KMS-11 (cell line): ENCODE measurements at regions not wholly inside any gene's neighbourhood (a gene's known extent, or its start where the extent isn't known, plus 50 kb on each side); places are given as distances from the start of the nearest gene placed in this dataset.

Experiments used
- H2AFZ ChIP-seq: fragments of 200-600 bp; sonication (generic); 2 replicates; pipeline ENCODE4 v1.6.1; 2016; ENCODE audit warnings: antibody characterized with exemption, mixed run types, low read depth
- H3K27ac ChIP-seq: fragments of 200-600 bp; sonication (generic); 2 replicates; pipeline ENCODE4 v1.6.1; 2016; ENCODE audit warnings: mild to moderate bottlenecking, mixed run types
- H3K27me3 ChIP-seq: fragments of 200-600 bp; sonication (generic); 2 replicates; pipeline ENCODE4 v1.6.1; 2017; ENCODE audit warnings: mild to moderate bottlenecking, low read depth, mixed run types, moderate library complexity; ENCODE audit not compliant: insufficient read depth
- H3K36me3 ChIP-seq: fragments of 200-600 bp; sonication (generic); 2 replicates; pipeline ENCODE4 v1.6.1; 2017; ENCODE audit warnings: mild to moderate bottlenecking, mixed run types; ENCODE audit not compliant: insufficient read depth
- H3K4me1 ChIP-seq: fragments of 200-600 bp; sonication (generic); 2 replicates; pipeline ENCODE4 v1.6.1; 2016; ENCODE audit warnings: mild to moderate bottlenecking, low read depth, mixed run types; ENCODE audit not compliant: poor library complexity, severe bottlenecking
- H3K4me2 ChIP-seq: fragments of 200-600 bp; sonication (generic); 2 replicates; pipeline ENCODE4 v1.7.0; 2016; ENCODE audit warnings: mild to moderate bottlenecking, mixed run types
- H3K4me3 ChIP-seq: fragments of 200-600 bp; sonication (generic); IDR thresholded peaks from 2 replicates; pipeline ENCODE4 v1.6.1; 2017; ENCODE audit warnings: low read depth, low read length, mixed read lengths; ENCODE audit not compliant: insufficient read depth
- H3K79me2 ChIP-seq: fragments of 200-600 bp; sonication (generic); 2 replicates; pipeline ENCODE4 v1.6.1; 2016; ENCODE audit warnings: low read depth, mixed run types; ENCODE audit not compliant: insufficient read depth
- H3K9ac ChIP-seq: fragments of 200-600 bp; sonication (generic); 2 replicates; pipeline ENCODE4 v1.6.1; 2016; ENCODE audit warnings: mild to moderate bottlenecking, mixed run types
- H4K20me1 ChIP-seq: fragments of 200-600 bp; sonication (generic); 2 replicates; pipeline ENCODE4 v1.6.1; 2016; ENCODE audit warnings: mild to moderate bottlenecking, mixed run types; ENCODE audit not compliant: insufficient read depth
- TF ChIP-seq, protein P1 (sequence below): fragments of 200-600 bp; sonication (generic); conservative IDR thresholded peaks from 2 replicates; pipeline ENCODE4 v1.6.1; 2017; ENCODE audit warnings: low read depth, mild to moderate bottlenecking, antibody characterized with exemption, low read length, moderate library complexity, mixed read lengths

DNA sequence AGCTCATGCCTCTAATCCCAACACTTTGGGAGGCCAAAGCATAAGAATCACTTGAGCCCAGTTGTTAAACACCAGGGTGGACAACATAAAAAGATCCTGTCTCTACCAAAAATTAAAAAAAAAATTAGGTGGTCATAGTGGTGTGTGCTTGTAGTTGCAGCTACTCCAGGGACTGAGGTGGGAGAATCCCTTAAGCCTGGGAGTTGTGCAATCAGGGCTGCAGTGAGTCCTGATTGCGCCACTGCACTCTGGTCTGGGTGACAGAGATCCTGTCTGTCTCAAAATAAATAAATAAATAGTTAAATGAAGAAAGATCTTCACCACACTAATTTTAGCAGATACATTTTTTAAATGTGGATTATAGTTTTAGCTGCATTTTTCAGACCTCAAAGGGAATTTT lies 433.2 kb downstream of the MAT2B start:
- Histone ChIP-seq H3K79me2 (no peaks in the 10 kb centered on the region), H3K27ac (no peak overlapping the region), H2AFZ (no peak overlapping the region), H3K36me3 (no peaks in the 10 kb centered on the region), H3K27me3 (no peaks in the 10 kb centered on the region), H3K4me1 (peaks cover 28% of the 10 kb centered on the region), H3K4me2 (no peak overlapping the region), H3K4me3 (no peak overlapping the region), H3K9ac (no peak overlapping the region), H4K20me1 (no peaks in the 10 kb centered on the region)
- TF ChIP-seq, protein P1, sequence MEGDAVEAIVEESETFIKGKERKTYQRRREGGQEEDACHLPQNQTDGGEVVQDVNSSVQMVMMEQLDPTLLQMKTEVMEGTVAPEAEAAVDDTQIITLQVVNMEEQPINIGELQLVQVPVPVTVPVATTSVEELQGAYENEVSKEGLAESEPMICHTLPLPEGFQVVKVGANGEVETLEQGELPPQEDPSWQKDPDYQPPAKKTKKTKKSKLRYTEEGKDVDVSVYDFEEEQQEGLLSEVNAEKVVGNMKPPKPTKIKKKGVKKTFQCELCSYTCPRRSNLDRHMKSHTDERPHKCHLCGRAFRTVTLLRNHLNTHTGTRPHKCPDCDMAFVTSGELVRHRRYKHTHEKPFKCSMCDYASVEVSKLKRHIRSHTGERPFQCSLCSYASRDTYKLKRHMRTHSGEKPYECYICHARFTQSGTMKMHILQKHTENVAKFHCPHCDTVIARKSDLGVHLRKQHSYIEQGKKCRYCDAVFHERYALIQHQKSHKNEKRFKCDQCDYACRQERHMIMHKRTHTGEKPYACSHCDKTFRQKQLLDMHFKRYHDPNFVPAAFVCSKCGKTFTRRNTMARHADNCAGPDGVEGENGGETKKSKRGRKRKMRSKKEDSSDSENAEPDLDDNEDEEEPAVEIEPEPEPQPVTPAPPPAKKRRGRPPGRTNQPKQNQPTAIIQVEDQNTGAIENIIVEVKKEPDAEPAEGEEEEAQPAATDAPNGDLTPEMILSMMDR, result no peak

DNA sequence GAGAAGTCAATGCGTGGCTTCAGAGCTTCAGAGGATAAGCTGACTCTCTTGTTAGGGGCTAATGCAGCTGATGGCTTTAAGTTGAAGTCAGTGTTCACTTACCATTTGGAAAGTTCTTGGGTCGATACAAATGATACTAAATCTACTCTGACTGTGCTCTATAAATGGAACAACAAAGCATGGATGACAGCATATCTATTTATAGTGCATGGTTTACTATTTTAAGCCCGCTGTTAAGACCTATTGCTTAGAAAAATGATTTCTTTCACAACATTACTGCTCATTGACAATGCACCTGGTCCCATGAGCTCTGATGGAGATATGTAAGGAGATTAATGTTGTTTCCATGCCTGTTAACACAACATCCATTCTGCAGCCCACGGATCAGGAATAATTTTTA lies 435.7 kb downstream of the MAT2B start:
- H4K20me1 ChIP-seq, result no peaks in the 10 kb centered on the region
- H3K4me2 ChIP-seq, result peak overlapping the region; percentile 54
- peaks cover 31% of the 10 kb centered on the region for H3K4me1 ChIP-seq
- TF ChIP-seq, protein P1, result no peak
- H3K27me3 ChIP-seq, result no peaks in the 10 kb centered on the region
- no peaks in the 10 kb centered on the region for H3K79me2 ChIP-seq
- peak overlapping the region; percentile 35 for H3K27ac ChIP-seq
- H3K9ac ChIP-seq, result no peak overlapping the region
- H3K4me3 ChIP-seq, result no peak overlapping the region
- peak overlapping the region; percentile 52; the same call in 1 of the 2 replicates for H2AFZ ChIP-seq
- no peaks in the 10 kb centered on the region for H3K36me3 ChIP-seq

GRCh38 chr5:163943546-163943945 lies 438.1 kb downstream of the MAT2B start:
- no peaks in the 10 kb centered on the region for H3K36me3 ChIP-seq
- H3K4me3 ChIP-seq, result no peak overlapping the region
- no peak overlapping the region for H2AFZ ChIP-seq
- H3K27me3 ChIP-seq, result no peaks in the 10 kb centered on the region
- H3K4me1 ChIP-seq, result peaks cover 31% of the 10 kb centered on the region
- no peaks in the 10 kb centered on the region for H4K20me1 ChIP-seq
- H3K27ac ChIP-seq, result no peak overlapping the region
- H3K9ac ChIP-seq, result no peak overlapping the region
- H3K79me2 ChIP-seq, result no peaks in the 10 kb centered on the region
- TF ChIP-seq, protein P1, result no peak
- no peak overlapping the region for H3K4me2 ChIP-seq

DNA sequence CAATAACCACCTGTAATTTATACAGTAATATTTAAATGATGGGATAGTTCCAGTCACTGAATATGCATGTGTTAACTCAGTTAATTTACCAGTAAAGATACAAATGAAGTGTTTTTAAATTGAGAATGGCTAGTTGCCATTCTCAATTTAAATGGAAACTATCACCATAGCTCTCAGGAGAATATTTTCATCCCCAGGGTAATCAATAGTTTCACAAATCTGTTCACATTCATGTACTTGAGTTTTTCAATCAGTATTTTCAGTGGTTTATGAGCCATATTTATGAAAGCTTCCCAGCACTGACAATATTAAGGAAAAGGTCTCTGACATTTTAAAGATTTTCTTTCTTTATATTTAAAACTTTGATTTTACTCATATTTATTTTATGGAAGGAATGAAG lies 439.3 kb downstream of the MAT2B start:
- Histone ChIP-seq H3K4me2 (no peak overlapping the region), H3K4me1 (peaks cover 31% of the 10 kb centered on the region), H3K36me3 (no peaks in the 10 kb centered on the region), H2AFZ (no peak overlapping the region), H4K20me1 (no peaks in the 10 kb centered on the region), H3K9ac (no peak overlapping the region), H3K79me2 (no peaks in the 10 kb centered on the region), H3K27me3 (no peaks in the 10 kb centered on the region), H3K4me3 (no peak overlapping the region), H3K27ac (no peak overlapping the region)
- TF ChIP-seq, protein P1, result no peak
